ENCODE measurements at regions not wholly inside any gene's neighbourhood (a gene's known extent, or its start where the extent isn't known, plus 50 kb on each side); places are given as distances from the start of the nearest gene placed in this dataset.

DNA sequence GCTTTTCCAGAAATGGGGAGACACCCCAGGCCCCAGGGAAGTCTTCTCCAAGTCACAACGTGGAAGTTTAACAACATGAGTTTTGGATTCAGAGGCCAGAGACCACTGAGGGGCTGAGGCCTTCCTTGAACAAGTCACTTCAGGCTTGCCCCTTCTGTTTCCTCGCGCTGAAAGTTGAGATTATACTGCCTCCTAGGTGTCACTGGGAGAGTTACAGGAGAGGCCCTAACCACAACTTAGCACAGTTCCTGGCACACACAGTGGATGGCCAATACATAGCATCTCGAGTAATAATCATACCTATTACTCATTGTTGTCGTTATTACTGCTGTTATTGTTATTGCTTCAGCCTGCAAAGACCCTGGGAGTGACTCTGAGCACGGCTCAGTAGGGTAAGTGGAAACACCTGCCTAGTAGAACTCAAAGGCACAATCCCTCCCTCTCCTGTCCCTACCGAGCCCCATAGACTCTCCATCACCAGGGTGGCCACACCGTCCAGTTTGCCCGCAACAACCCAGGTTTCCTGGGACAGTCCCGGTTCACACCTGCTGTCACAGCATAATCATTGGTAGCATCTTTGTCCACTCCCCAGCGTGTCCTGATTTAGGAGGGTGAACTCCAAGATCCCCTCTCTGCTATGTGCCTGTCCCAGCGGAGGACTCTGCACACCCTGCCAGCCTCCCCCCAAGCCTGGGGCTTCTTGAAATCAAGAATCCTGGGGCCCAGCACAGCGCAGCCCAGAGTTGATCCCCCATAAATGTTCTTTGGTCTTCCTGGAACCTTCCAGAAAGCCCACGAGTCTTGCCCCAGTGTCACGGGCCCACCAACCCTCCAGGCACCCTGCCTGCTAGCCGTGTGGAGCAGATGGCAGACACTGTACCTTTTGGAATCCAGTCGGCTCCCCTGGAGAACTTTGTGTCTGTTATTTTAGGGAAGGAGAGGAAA, 85.0 kb downstream of the SYNE3 start:
- TF ChIP-seq, protein P1, sequence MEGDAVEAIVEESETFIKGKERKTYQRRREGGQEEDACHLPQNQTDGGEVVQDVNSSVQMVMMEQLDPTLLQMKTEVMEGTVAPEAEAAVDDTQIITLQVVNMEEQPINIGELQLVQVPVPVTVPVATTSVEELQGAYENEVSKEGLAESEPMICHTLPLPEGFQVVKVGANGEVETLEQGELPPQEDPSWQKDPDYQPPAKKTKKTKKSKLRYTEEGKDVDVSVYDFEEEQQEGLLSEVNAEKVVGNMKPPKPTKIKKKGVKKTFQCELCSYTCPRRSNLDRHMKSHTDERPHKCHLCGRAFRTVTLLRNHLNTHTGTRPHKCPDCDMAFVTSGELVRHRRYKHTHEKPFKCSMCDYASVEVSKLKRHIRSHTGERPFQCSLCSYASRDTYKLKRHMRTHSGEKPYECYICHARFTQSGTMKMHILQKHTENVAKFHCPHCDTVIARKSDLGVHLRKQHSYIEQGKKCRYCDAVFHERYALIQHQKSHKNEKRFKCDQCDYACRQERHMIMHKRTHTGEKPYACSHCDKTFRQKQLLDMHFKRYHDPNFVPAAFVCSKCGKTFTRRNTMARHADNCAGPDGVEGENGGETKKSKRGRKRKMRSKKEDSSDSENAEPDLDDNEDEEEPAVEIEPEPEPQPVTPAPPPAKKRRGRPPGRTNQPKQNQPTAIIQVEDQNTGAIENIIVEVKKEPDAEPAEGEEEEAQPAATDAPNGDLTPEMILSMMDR (IDR thresholded peaks at IDR 0.05; ENCODE audit: unreplicated experiment), result peak; percentile 59
- H3K4me1 Mint-ChIP-seq (ENCODE audit: unreplicated experiment), result peaks cover 2% of the 10 kb centered on the region

DNA sequence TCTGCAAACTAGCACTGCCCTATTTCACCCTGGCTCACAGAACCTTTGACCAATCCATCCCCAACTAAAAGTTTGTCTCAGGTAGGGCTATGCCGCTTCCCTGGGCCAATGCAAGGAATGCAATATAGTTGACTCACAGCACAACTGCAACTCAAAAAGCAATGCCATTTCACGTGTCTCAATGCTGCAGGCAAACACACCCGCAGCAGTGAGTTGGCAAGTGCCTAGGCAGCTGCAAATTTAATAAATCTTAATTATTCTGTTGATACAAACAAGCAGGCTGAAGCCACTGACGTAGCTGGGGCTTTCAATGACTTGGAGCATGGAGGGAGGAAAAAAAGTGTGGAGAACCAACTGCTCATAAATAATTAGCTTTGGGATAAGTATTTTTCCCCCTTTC, 87.9 kb downstream of the SYNE3 start:
- H3K27me3 Mint-ChIP-seq (ENCODE audit: unreplicated experiment), result no peaks in the 10 kb centered on the region
- H3K9me3 Mint-ChIP-seq (ENCODE audit: unreplicated experiment), result no peaks in the 10 kb centered on the region
- H3K36me3 Mint-ChIP-seq (ENCODE audit: low read depth, unreplicated experiment), result no peaks in the 10 kb centered on the region
- no peak overlapping the region for H3K27ac Mint-ChIP-seq (ENCODE audit: unreplicated experiment)
- TF ChIP-seq, protein P1 (IDR thresholded peaks at IDR 0.05; ENCODE audit: unreplicated experiment), result no peak
- H3K4me1 Mint-ChIP-seq (ENCODE audit: unreplicated experiment), result peaks cover 2% of the 10 kb centered on the region
- H3K4me3 Mint-ChIP-seq (ENCODE audit: unreplicated experiment), result no peak overlapping the region
- no peak for DNase-seq (ENCODE audit: low spot score)

More for the DNA sequence above, 85.0 kb downstream of the SYNE3 start:
- no peaks in the 10 kb centered on the region for H3K9me3 Mint-ChIP-seq (ENCODE audit: unreplicated experiment)
- H3K36me3 Mint-ChIP-seq (ENCODE audit: low read depth, unreplicated experiment), result no peaks in the 10 kb centered on the region
- peak; percentile 24 for DNase-seq (ENCODE audit: low spot score)
- H3K4me3 Mint-ChIP-seq (ENCODE audit: unreplicated experiment), result no peak overlapping the region
- no peak overlapping the region for H3K27ac Mint-ChIP-seq (ENCODE audit: unreplicated experiment)
- H3K27me3 Mint-ChIP-seq (ENCODE audit: unreplicated experiment), result no peaks in the 10 kb centered on the region

DNA sequence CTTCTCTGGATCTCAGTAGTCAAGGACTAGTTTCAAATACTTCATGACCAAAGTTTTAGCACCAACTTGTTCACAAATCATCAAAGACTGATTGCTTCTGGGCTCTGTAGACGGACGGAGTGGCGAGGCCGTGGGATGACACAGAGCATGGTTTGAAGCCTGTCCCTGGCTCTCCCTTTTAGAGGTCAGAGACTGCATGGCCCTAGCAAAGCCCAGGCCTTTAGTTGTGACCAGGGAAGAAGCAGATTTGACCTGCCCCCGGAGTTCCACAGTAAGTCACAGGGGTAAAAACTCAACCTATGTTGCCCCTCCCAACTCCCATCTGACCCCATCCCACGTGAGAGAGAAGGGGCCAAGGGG, 90.4 kb downstream of the SYNE3 start:
- Mint-ChIP-seq H3K36me3 (ENCODE audit: low read depth, unreplicated experiment) (no peaks in the 10 kb centered on the region), H3K4me3 (ENCODE audit: unreplicated experiment) (no peak overlapping the region), H3K27me3 (ENCODE audit: unreplicated experiment) (peaks cover 4% of the 10 kb centered on the region), H3K9me3 (ENCODE audit: unreplicated experiment) (no peaks in the 10 kb centered on the region), H3K4me1 (ENCODE audit: unreplicated experiment) (peaks cover 2% of the 10 kb centered on the region), H3K27ac (ENCODE audit: unreplicated experiment) (no peak overlapping the region)
- DNase-seq (ENCODE audit: low spot score), result no peak
- TF ChIP-seq, protein P1 (IDR thresholded peaks at IDR 0.05; ENCODE audit: unreplicated experiment), result no peak

DNA sequence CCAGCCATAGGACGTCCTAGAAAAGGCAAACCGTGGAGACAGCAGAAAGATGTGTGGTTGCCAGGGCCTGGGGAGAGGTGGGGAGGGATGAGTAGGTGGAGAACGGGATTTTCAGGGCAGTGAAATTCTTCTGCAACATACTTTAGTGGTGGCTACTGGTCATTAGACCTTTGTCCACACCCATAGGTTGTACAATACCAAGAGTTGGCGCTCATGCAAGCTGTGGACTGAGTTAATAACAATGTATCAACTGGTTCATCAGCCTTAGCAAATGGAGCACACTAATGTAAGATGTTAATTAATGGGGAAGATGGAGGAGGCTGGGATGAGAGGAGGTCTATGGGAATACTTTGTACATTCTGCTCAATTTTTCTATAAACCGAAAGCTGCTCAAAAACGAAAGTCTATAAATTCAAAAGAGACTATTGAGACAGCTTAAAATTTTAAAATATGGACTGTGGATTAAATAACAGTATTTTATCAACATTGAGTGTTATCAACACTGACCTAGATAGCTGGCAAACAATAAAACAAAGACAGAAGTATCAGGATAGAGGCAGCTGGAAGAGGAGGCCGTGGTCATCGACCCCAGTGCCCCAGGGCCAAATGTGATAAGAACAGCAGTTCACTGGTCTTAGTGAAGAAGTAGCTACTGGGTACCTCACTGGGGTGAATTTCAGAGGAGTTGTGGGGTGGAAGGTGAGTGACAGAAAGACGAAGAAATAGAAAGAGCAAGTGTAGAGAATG, 90.9 kb downstream of the SYNE3 start:
- H3K36me3 Mint-ChIP-seq (ENCODE audit: low read depth, unreplicated experiment), result no peaks in the 10 kb centered on the region
- TF ChIP-seq, protein P1 (IDR thresholded peaks at IDR 0.05; ENCODE audit: unreplicated experiment), result no peak
- H3K27ac Mint-ChIP-seq (ENCODE audit: unreplicated experiment), result no peak overlapping the region
- no peak for DNase-seq (ENCODE audit: low spot score)
- peaks cover 4% of the 10 kb centered on the region for H3K27me3 Mint-ChIP-seq (ENCODE audit: unreplicated experiment)
- H3K4me3 Mint-ChIP-seq (ENCODE audit: unreplicated experiment), result no peak overlapping the region
- H3K4me1 Mint-ChIP-seq (ENCODE audit: unreplicated experiment), result peaks cover 2% of the 10 kb centered on the region
- no peaks in the 10 kb centered on the region for H3K9me3 Mint-ChIP-seq (ENCODE audit: unreplicated experiment)

DNA sequence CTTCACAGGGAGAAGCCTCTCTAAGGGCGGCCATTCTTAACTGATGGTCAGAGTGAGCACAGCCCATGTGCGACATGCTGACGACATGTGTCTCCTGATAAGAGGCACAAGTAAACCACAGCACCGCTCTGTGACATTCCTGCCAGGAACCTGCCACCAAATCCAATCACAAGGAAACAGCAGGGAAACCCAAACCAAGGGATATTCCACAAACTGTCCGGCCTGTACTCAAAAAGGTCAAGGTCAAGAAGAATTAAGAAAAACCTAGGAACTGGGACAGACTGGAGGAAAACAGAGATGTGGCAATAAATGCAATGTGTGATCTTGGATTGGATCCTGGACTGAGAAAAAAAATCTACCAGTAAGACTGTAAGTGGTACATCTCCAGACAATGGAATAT, 91.9 kb downstream of the SYNE3 start:
- Mint-ChIP-seq H3K4me1 (ENCODE audit: unreplicated experiment) (no peaks in the 10 kb centered on the region), H3K4me3 (ENCODE audit: unreplicated experiment) (no peak overlapping the region), H3K36me3 (ENCODE audit: low read depth, unreplicated experiment) (no peaks in the 10 kb centered on the region), H3K27me3 (ENCODE audit: unreplicated experiment) (peaks cover 4% of the 10 kb centered on the region), H3K27ac (ENCODE audit: unreplicated experiment) (no peak overlapping the region), H3K9me3 (ENCODE audit: unreplicated experiment) (no peaks in the 10 kb centered on the region)
- no peak for DNase-seq (ENCODE audit: low spot score)
- TF ChIP-seq, protein P1 (IDR thresholded peaks at IDR 0.05; ENCODE audit: unreplicated experiment), result no peak

All from endothelial cell (in vitro differentiated cells).